ENCODE measurements at regions not wholly inside any gene's neighbourhood (a gene's known extent, or its start where the extent isn't known, plus 50 kb on each side); places are given as distances from the start of the nearest gene placed in this dataset.

DNA sequence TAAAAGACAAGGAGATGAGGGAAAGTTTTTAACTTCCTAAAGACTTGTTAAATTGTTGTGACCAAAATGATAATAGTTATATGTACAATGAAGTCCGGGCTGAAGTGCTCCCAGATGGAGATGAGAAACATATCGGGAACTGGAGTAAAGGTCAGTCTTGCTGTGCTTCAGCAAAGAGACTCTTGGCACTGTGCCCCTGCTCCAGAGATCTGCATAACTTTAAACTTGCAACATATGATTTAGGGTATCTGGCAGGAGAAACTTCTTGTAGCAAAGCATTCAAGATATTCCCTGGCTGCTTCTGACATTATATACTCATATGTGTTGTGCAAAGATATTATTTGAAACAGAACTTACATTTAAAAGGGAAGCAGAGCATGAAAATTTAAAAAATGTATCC is 786.6 kb upstream of the SLITRK6 start:
- TF ChIP-seq, protein P1, sequence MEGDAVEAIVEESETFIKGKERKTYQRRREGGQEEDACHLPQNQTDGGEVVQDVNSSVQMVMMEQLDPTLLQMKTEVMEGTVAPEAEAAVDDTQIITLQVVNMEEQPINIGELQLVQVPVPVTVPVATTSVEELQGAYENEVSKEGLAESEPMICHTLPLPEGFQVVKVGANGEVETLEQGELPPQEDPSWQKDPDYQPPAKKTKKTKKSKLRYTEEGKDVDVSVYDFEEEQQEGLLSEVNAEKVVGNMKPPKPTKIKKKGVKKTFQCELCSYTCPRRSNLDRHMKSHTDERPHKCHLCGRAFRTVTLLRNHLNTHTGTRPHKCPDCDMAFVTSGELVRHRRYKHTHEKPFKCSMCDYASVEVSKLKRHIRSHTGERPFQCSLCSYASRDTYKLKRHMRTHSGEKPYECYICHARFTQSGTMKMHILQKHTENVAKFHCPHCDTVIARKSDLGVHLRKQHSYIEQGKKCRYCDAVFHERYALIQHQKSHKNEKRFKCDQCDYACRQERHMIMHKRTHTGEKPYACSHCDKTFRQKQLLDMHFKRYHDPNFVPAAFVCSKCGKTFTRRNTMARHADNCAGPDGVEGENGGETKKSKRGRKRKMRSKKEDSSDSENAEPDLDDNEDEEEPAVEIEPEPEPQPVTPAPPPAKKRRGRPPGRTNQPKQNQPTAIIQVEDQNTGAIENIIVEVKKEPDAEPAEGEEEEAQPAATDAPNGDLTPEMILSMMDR (IDR thresholded peaks at IDR 0.05), result no peak
- no peak for TF ChIP-seq POLR2A (IDR thresholded peaks at IDR 0.05)

Measured in body of pancreas (tissue), 4 donors.